Stimulated activated CD4-positive, alpha-beta T cell treated with anti-CD3 and anti-CD28 coated beads, Interleukin-2, amount 100 ng/mL, for 24 hours (primary cell): ENCODE measurements at regions not wholly inside any gene's neighbourhood (a gene's known extent, or its start where the extent isn't known, plus 50 kb on each side); places are given as distances from the start of the nearest gene placed in this dataset.
"Not testable (repeated sequence)": the region's sequence is repeated elsewhere in the genome, so short reads cannot be mapped to it uniquely, and the experiment has no call there.

Experiments used
- DNase-seq, 2 donors: peaks; one replicate each; pipeline ENCODE4 v3.0.0-alpha.2; 2020

DNA sequence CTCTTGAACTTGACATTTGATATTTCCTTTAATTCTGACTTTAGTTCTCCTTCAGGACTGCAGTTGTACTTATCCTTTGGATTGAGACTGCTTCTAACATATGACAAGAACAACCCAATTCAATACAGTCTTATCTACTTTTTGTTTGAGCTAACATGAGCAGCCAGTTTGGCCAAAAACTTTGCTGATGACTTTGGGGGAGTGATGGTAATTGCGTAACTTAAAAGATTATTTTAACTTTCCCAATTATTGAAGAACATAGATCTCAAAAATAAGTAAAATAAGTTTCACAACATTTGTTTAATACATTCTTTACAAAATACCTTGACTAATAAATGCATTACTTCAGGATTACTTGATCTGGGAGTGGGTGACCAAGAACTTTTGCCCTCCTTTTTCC lies 1311.1 kb upstream of the NRXN1 start:
- no peak for DNase-seq

DNA sequence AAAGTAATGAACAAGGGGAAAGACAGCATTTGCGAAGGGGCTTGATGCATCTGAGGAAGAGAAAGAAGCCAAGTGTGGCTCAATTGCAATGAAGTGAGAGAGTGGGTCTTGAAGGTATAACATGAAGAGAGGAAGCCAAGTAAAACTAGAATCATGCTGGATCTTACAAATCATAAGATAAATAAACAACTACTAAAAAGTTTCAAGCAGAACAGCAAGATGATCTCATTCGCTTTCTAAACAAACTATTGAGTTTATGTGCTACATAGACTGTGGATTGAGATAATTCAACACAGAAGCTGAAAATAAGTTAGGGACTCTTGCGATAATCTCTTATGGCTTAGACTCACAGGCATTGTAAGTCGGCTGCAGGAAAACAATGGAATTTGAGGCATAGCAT lies 1310.5 kb upstream of the NRXN1 start:
- DNase-seq: no peak

DNA sequence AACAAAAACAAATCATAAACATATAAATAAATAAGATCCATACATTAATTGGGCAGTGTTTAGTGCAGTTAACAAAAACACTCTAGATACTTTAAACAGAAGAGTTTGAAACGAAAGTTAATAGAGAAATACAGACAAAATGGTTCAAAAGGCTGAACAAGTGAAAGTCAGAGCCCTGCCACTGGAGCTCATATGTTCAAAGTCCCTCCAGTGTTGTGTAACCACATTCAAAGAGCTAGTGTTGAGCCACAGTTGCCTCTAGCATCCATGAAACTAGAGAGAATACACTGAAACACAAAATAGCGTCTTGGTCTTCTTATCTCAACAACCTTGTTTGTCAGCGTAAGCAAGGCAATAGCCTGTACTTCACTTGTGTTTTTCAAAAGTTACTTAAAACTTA lies 1309.8 kb upstream of the NRXN1 start:
- DNase-seq: no peak

DNA sequence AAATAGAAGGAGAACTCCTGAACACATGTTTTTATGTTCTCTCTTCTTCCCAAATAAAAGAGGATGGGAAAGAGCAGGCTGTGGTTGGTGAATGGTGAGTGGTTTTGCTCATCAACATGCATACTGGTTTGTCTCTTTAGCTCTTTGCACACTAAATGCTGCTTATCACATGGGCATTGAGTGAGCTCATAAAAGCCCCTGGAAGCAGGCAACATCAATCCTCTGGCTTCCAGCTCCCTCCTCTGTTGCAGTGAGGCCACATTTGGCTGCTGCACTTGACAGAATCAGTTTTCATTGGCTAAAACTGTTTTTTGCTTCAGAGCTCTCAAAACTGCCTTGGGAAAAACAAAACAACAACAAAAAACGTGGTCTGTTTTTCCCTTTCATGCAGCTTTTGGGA lies 1308.2 kb upstream of the NRXN1 start:
- DNase-seq: no peak

DNA sequence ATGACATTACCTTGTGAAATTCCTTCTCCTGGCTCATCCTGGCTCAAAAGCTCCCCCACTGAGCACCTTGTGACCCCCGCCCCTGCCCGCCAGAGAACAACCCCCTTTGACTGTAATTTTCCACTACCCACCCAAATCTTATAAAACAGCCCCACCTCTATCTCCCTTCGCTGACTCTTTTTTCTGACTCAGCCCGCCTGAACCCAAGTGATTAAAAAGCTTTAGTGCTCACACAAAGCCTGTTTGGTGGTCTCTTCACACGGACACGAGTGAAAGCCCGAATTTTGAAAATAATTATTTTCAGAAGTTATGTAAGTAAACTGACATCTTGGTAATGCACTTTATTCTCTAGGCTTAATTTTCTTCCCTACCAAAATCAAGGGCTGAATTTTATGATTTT lies 1305.9 kb upstream of the NRXN1 start:
- not testable (repeated sequence) for DNase-seq

DNA sequence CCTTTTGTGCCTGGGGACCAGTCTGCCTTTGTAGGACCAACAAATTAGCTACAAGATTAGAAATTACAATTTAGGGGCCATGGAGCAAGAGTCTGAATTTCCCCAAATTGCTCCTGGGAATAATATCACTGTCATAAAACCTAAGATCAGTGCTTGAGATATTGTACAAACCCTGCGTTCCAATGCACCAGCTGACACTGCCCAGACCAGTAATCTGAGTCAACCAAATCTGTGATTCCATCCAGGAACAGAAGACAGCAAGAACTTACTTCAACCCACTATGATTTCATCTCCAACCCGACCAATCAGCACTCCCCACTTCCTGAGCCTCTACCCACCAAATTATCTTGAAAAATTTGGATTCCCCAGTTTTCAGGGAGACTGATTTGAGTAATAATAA lies 1305.0 kb upstream of the NRXN1 start:
- DNase-seq: no peak

DNA sequence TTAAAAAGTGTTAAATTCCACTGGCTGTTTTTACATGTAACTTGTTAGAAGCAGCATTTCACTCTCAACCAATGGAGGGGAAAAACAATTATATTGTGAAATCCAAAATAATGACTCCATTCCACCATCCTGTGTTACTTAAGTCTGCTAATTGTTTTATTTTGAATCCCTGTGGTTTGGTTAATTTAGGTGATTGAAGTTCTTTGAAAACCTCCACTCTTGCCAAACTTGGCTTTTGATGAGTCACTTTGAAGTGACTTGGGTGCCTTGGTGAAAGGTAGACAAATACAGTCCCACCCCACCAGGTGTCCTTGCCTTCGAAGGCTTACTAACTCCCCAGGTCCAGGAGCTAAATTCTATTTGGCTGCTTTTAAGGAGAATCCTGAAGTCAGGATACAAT lies 1303.8 kb upstream of the NRXN1 start:
- DNase-seq: no peak

DNA sequence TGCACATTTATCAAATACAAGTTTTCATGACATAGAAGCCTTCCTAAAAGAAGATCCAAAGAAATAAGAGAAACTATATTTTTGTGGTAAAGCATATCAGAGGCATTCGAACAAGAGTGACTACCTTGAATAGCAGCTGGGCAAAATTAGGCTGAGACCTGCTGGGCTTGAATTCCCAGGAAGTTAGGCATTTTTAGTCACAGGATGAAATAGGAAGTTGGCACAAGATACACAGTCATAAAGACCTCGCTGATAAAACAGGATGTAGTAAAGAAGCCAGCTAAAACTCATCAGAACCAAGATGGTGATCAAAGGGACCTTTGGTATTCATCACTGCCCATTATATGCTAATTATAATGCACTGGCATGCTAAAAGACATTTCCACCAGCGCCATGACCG lies 1302.3 kb upstream of the NRXN1 start:
- no peak for DNase-seq

DNA sequence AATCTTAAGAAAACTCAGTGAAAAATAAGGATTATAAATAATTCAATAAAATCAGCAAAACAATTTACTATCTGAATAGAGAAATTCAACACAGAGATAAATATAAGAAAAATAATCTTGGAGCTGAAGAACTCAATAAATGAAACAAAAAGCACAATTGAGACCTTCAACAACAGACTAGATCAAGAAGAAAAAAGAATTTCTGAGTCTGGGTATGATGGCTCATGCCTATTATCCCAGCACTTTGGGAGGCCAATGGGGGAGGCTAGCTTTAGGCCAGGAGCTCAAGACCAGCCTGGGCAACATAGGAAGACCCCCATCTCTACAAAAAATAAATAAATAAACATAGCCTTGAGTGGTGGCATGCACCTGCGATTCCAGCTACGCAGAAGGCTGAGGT lies 1295.7 kb upstream of the NRXN1 start:
- DNase-seq: no peak

DNA sequence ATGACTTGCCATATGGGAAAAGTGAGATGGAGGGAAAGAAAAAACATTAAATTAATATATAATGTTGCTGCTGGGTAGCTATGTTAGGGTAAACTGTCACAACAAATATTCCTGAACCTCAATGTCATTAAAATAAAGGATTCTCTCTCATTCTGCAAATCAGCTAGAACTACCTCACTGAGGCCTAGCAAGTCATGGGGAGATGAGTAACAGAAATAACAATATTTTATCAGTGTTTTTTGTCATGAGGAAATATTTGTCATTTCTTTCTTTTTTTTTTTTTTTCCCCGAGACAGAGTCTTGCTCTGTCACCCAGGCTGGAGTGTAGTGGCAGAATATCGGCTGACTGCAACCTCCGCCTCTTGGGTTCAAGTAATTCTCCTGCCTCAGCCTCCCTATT lies 1282.3 kb upstream of the NRXN1 start:
- no peak for DNase-seq

DNA sequence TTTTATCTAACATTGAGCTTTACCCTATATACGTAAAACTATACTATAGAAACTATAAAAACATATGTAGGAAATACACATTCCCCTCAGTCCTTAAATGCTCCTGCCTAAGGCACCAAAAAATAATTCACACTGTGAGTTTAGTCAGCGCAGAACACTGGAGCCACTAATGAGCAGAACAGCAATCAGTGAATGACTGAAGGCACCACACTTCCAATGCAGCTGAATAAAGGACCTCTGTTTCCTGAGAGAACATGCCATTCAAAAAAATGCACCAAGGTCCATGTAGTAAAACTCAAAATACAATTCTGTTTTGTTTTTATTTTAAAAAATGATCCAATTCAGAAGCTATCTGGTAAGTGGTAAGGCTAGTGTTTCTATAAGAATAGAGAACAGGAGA lies 1280.6 kb upstream of the NRXN1 start:
- no peak for DNase-seq

DNA sequence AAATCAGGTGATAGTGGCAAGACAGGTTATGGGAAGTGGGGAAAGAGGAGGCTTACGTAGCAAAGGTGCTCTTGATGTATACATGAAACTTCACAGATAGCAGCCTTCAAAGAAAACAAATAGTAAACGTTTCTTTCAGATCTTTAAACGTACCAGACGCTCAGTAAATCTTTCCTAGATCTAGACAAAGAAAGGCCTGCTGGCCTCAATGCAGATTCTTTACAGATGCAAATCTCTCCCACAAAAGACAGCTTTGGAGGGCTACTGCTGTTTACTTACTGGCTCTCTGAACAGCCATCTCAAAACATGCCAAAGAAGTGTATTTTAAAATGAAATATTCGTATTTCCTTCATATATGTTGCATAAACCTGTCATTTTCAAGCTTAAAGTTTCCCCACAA lies 1279.9 kb upstream of the NRXN1 start:
- DNase-seq: no peak

DNA sequence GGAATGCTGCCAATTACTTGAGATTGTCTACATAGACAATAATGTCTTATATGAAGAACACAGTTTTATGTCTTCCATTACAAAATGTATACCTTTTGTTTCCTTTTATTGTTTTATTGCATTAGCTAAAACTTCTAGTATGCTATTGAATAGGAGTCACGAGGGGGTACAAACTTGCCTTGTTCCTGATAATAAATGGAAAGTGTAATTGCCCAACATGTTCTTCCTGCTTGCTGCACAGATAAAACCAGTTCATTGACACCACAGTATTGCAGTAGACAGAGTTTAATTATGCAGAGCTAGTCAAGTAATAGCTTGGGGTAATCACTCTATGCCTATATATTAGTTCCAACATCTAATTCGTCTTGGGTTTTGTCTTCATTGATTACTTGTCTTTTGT lies 1276.2 kb upstream of the NRXN1 start:
- no peak for DNase-seq

DNA sequence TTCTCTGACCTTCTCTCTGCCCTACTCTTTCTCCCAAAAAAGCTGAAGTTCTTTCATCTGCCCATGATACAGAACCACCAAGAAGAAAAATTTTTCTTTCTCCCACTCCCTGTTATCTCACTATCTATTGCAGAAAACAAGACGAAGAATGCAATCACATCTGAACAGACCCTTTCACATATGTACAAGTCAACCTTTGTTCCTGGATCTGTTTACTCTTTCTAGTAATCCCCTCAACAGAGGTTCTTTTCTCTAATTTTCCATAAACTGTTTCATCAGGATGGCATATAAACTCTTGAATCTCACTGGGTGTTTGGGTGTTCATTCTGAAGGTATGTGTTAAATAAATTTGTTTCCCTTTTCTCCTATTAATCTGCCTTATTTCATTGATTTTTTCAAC lies 1262.7 kb upstream of the NRXN1 start:
- no peak for DNase-seq

DNA sequence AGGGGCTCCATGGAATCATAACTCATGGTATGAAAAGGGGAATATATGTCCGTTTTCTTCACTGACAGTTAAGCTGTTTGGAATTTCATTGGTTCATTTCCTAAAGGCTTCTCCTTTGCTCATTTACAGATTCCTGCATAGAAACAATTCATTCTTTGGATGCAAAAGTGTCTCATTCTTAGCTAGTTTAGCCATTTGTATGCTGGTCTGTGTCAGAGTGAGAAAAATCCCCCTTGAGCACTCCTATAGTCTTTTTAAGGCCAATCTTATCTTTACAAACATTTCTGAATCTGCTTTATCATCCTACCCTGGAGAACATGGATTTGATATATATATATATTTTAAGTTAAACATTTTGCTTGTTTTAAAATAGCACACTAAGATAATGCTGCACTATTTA lies 1260.9 kb upstream of the NRXN1 start:
- DNase-seq: no peak

DNA sequence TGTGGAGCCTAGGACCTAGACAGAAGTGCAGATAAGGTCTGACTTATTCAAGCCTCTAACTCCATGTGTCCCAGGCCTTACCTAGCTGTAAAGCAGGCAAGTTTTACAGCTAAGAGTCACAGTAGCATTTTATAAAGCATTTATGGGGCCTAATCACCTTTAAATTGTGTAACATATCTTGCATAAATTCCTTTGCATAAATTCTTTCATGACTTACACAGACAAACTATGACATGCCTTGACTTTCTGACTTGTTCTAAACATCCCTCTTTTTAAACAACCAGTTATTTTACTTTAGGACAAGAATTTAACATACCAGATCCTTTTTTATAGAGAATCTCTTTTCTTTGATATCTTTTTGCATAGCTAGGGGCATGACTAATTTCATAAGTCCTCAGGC lies 1257.8 kb upstream of the NRXN1 start:
- DNase-seq: no peak

DNA sequence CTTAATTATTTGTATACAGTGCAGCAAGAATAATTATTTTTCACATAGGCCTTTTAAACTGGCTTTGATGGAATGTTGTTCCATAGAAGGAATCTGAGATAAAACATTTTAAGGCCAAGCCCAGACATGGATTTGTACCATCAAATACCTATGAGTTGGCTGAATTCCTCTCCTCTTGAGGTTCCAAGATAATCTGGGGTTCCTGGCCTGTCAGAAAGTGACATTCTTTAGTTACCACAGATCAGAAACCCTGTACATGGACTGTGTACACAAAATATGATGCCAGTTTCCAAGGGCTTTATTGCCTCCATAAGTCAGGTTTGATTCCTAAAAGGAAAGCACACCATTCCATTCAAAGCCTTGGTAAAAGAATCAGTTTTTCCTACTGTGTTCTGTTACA lies 1256.7 kb upstream of the NRXN1 start:
- DNase-seq: no peak

DNA sequence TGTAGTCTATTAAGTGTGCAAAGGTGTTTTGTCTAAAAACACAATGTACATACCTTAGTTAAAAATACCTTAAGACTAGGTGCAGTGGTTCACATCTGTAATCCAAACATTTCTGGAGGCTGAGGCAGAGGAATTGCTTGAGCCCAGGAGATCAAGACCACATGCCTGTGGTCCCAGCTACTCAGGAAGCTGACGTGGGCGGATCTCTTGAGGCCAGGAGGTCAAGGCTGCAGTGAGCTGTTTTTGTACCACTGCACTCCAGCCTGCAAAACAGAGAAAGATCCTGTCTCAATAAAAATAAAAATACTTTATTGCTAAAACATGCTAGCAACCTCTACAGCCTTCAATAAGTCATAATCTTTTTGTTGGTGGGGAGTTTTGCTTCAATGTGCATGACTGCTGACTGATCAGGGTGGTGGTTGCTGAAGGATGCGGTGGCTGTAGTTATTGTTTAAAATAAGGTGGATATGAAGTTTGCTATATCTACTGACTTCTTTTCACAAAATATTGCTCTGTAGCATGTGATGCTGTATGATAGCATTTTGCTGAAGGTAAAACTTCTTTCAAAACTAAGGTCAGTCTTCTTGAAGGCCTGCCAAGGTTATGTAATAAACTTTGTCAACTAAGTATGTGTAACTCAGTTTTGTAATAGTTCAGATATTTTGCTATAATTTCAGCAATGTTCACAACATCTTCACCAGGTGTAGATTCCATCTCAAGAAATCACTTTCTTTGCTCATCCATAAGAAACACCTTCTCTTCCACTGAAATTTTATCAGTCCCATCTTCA lies 1238.0 kb upstream of the NRXN1 start:
- no peak for DNase-seq

DNA sequence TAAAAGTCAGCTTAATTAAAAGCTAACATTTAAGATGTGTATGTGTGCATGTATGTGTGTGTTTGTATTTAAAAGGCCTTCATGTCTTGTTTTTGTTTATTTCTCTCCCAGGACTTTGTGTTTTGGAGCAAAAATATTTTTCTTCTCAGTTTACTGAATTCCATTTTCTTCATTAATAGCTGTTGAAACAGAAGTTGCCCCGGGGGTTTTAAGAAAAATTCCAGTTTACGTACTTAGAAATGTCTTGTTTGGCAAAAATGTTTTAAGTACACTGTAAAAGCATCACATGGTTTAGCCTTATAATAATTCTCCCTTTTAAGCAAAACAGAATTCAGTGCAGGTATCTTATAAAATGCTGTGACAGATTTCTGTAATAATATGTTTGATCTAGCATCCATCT lies 1233.0 kb upstream of the NRXN1 start:
- DNase-seq: no peak

DNA sequence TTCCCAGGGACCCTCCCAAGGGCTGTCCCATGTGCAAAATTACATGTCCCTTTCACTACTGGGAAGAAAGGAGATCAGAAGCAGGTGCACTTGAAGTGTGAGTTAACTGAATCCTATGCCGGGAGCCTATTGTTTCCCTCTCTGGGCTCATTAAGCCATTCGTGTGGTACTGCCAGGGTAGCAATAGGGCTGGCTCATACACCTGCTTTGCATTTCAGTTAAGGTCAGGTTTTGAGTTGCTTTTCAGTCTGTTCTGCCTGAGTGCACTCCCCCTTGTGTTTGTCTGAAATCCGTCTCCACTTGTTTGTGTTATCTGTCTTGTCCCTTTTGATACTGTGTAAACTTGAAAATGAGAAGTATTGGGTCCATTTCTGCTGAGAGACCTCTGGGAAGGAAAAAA lies 1232.6 kb upstream of the NRXN1 start:
- DNase-seq: no peak

DNA sequence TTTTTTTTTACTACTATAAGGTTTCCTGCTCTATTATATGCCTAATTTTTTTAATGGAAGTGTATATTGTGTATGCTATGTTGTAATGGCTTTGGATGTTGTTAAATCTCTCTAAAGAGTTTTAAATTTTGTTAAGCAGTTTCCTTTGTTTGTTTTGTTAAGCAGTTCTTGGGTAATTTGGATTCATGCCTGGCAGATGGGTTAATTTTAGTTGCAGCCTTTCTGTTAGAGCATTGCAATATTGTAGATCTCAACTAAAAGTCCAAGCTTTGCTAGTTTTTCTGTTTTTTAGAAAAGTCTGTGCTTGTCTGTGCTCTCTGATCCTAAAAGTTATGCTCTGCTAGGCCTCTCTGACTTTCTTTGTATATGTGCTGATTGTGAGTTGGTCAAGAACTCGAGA lies 1229.0 kb upstream of the NRXN1 start:
- no peak for DNase-seq

DNA sequence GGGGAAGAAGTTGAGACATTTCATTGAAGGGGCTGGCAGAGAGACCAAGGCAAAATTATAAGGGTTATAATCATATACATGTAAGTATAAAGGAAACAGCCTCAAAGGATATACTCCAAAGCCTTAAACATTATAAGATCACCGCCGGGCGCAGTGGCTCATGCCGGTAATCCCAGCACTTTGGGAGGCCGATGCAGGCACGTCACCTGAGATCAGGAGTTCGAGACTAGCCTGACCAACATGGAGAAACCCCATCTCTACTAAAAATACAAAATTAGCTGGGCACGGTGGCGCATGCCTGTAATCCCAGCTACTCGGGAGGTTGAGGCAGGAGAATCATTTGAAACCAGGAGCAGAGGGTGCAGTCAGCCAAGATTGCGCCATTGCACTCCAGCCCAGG lies 1227.0 kb upstream of the NRXN1 start:
- not testable (repeated sequence) for DNase-seq

DNA sequence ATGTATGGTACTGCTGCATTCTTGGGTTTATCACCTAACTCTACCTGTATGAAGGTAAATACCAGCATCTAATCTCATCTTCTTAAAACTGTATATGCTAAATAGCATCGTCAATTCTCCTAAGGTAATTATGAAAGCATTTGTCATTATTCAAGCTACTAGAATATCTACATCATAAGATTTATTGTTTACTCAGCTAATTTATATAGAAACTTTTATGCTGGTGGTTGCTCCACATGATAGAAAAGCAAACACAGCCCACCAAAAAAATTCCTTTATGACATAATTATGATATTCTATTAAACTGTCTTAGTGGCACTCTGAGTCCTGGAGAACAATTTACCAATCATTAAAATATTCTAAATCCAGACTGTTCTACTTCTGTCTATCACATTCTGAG lies 1226.1 kb upstream of the NRXN1 start:
- DNase-seq: no peak

DNA sequence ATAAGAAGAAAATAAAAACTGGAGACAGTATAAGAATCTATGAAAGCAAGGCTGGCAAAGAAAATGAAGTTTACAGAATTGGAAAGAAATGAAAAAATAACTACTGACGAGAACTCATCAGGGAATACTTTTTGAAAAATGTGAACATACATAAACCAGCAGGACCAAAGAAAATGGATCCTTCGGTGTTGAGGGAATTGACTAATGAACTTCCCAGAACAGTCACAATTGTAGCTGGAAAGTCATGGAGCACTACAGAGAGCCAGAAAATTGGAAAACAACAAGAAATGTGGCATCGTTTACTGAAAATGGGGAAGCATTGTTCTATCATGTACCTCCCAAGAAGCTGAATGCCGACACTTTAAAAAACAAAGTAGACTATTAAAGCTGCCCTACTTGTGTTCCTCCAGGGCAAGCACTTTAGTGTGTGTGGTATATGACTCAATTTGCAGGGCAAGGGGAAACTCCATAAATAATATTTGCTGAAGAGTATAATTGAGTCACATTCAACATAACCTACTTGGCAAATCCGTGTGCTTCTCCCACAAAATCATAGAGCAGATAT lies 1221.6 kb upstream of the NRXN1 start:
- DNase-seq: no peak

DNA sequence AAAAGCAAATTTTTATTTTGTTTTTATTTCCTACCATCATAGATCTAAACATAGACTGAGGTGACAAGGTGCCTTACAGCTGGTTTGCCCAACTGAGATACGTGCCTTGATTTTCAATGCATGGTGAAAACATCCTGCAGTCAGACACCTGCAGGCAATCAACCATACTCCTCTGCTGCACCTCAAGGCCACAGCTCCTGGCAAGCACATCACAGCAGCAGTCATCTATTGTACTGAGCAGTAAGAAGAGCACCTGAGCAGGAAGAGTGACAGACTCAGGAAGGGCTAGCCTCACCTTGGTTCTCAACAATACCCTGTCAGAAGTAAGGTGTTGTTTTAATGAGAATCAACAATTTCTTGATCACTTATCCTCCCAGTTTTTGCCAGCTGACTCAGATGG lies 1206.8 kb upstream of the NRXN1 start:
- no peak for DNase-seq
